ENCODE measurements at regions not wholly inside any gene's neighbourhood (a gene's known extent, or its start where the extent isn't known, plus 50 kb on each side); places are given as distances from the start of the nearest gene placed in this dataset.

GRCh38 chr9:110125763-110126351 lies 82.1 kb downstream of the C9orf152 start:
- TF ChIP-seq EZH2 (IDR thresholded peaks at IDR 0.05) = no peak
- no peak for TF ChIP-seq POLR2AphosphoS5 (IDR thresholded peaks at IDR 0.05; ENCODE audit: borderline replicate concordance, low read depth, low read length)
- TF ChIP-seq FOXP2 (optimal IDR thresholded peaks at IDR 0.05; ENCODE audit: control extremely low read depth, extremely low read length, insufficient read depth) = no peak
